Prostate gland (tissue), 2 donors: ENCODE measurements at regions not wholly inside any gene's neighbourhood (a gene's known extent, or its start where the extent isn't known, plus 50 kb on each side); places are given as distances from the start of the nearest gene placed in this dataset.

ENCODE experiments used
- CTCF ChIP-seq, 4 experiments: fragments of 200-600 bp in 2 of 4; fragments of 450-650 bp in 2 of 4; sonication (generic) in 2 of 4; IDR thresholded peaks; 1 replicate in 3 of 4; 2 replicates in 1 of 4; pipeline ENCODE4 v1.5.1; 2016 to 2019; ENCODE audit warnings: antibody characterized with exemption in 4 of 4, mild to moderate bottlenecking in 2 of 4, moderate library complexity in 2 of 4
- POLR2A ChIP-seq: fragments of 450-650 bp; IDR thresholded peaks from one replicate; pipeline ENCODE4 v1.6.1; 2016; ENCODE audit warnings: antibody characterized with exemption, mild to moderate bottlenecking
- POLR2AphosphoS5 ChIP-seq: sonication (generic); formaldehyde crosslinking; IDR thresholded peaks from one replicate; pipeline ENCODE4 v1.6.1; 2017; ENCODE audit warnings: antibody characterized with exemption

DNA sequence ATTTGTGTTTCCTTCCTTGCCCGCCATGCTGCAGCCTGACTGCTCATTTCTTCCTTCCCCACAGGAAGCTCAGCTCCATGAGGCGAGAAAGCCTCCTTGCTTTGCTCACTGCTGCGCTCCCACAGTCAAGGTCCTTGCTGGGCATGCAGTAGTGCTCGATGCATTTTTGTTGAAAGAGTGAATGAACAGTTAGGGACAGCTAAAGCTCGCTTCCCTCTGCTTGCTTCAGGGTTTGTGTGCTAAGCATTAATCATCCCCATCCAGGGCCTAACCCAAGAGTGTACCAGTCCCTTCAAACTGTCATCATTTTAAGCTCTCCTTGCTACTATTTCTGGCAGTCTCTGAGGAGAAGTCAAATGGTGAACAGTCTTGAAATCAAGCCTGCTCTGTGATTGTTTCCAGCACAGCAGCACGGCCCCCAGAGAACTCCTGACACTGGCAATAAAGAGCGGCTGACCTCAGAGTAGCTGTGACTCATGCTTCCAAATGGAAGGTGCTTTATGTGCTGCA, 171.7 kb upstream of the SOX11 start:
- TF ChIP-seq CTCF (IDR thresholded peaks at IDR 0.05), result no peak
- no peak for TF ChIP-seq POLR2A
- TF ChIP-seq POLR2AphosphoS5, result no peak
